ENCODE measurements at regions not wholly inside any gene's neighbourhood (a gene's known extent, or its start where the extent isn't known, plus 50 kb on each side); places are given as distances from the start of the nearest gene placed in this dataset.

- no peak for DNase-seq (ENCODE audit: low spot score in 2 of 2, unreplicated experiment in 2 of 2)
- H3K4me3 Mint-ChIP-seq: no peak overlapping the region
- no peaks in the 10 kb centered on the region for H3K9me3 Mint-ChIP-seq
- no peak overlapping the region for H3K27ac Mint-ChIP-seq
- no peaks in the 10 kb centered on the region for H3K27me3 Mint-ChIP-seq (ENCODE audit: low read depth)
- H3K36me3 Mint-ChIP-seq: no peaks in the 10 kb centered on the region
- no peak for TF ChIP-seq CTCF (IDR thresholded peaks at IDR 0.05; ENCODE audit: unreplicated experiment)
- no peaks in the 10 kb centered on the region for H3K4me1 Mint-ChIP-seq
Measured at GRCh38 chr10:106134326-106135000, 1030.0 kb downstream of the SORCS1 start.

- no peak for TF ChIP-seq CTCF (IDR thresholded peaks at IDR 0.05; ENCODE audit: unreplicated experiment)
- no peak for DNase-seq (ENCODE audit: low spot score in 2 of 2, unreplicated experiment in 2 of 2)
Measured at GRCh38 chr10:106133451-106133850, 1031.1 kb downstream of the SORCS1 start.

GRCh38 chr10:106132956-106133355 lies 1031.5 kb downstream of the SORCS1 start:
- TF ChIP-seq CTCF (IDR thresholded peaks at IDR 0.05; ENCODE audit: unreplicated experiment): no peak
- no peak overlapping the region for H3K27ac Mint-ChIP-seq
- no peak for DNase-seq (ENCODE audit: low spot score in 2 of 2, unreplicated experiment in 2 of 2)
- H3K9me3 Mint-ChIP-seq: no peaks in the 10 kb centered on the region
- no peak overlapping the region for H3K4me3 Mint-ChIP-seq
- no peaks in the 10 kb centered on the region for H3K4me1 Mint-ChIP-seq
- H3K27me3 Mint-ChIP-seq (ENCODE audit: low read depth): no peaks in the 10 kb centered on the region
- H3K36me3 Mint-ChIP-seq: no peaks in the 10 kb centered on the region

More at GRCh38 chr10:106133451-106133850, 1031.1 kb downstream of the SORCS1 start:
- H3K4me1 Mint-ChIP-seq: no peaks in the 10 kb centered on the region
- H3K4me3 Mint-ChIP-seq: no peak overlapping the region
- H3K9me3 Mint-ChIP-seq: no peaks in the 10 kb centered on the region
- H3K27me3 Mint-ChIP-seq (ENCODE audit: low read depth): no peaks in the 10 kb centered on the region
- no peaks in the 10 kb centered on the region for H3K36me3 Mint-ChIP-seq
- H3K27ac Mint-ChIP-seq: no peak overlapping the region

GRCh38 chr10:106114656-106115186 lies 1049.8 kb downstream of the SORCS1 start:
- H3K36me3 Mint-ChIP-seq: no peaks in the 10 kb centered on the region
- no peak overlapping the region for H3K27ac Mint-ChIP-seq
- DNase-seq (ENCODE audit: low spot score in 2 of 2, unreplicated experiment in 2 of 2): no peak
- H3K27me3 Mint-ChIP-seq (ENCODE audit: low read depth): no peaks in the 10 kb centered on the region
- H3K4me1 Mint-ChIP-seq: peaks cover 2% of the 10 kb centered on the region
- TF ChIP-seq CTCF (IDR thresholded peaks at IDR 0.05; ENCODE audit: unreplicated experiment): no peak
- H3K9me3 Mint-ChIP-seq: peaks cover 45% of the 10 kb centered on the region
- H3K4me3 Mint-ChIP-seq: no peak overlapping the region

GRCh38 chr10:106111246-106111645 lies 1053.3 kb downstream of the SORCS1 start:
- H3K36me3 Mint-ChIP-seq: no peaks in the 10 kb centered on the region
- H3K9me3 Mint-ChIP-seq: peaks cover 11% of the 10 kb centered on the region
- no peak for DNase-seq (ENCODE audit: low spot score in 2 of 2, unreplicated experiment in 2 of 2)
- no peaks in the 10 kb centered on the region for H3K27me3 Mint-ChIP-seq (ENCODE audit: low read depth)
- no peak overlapping the region for H3K4me3 Mint-ChIP-seq
- H3K27ac Mint-ChIP-seq: no peak overlapping the region
- H3K4me1 Mint-ChIP-seq: peaks cover 12% of the 10 kb centered on the region
- TF ChIP-seq CTCF (IDR thresholded peaks at IDR 0.05; ENCODE audit: unreplicated experiment): no peak

Data from mesothelial cell of epicardium (in vitro differentiated cells).